ENCODE measurements at regions not wholly inside any gene's neighbourhood (a gene's known extent, or its start where the extent isn't known, plus 50 kb on each side); places are given as distances from the start of the nearest gene placed in this dataset.

GRCh38 chr10:78645975-78646374 lies 422.8 kb upstream of the ZMIZ1 start:
- 79 to 88% (median 82%) methylated on average over 4 of the region's 4 CpGs for WGBS, 3 donors
- no peaks in the 10 kb centered on the region for H3K9me3 ChIP-seq
- intact Hi-C loops (cut with DNase I) = no loop called here
- peaks cover 4% of the 10 kb centered on the region for H3K4me1 ChIP-seq
- H3K36me3 ChIP-seq (ENCODE audit: insufficient read depth in 1 of 2, low read depth in 1 of 2) = no peaks in the 10 kb centered on the region
- no peak overlapping the region for H3K4me3 ChIP-seq
- H3K27me3 ChIP-seq (ENCODE audit: insufficient read depth in 3 of 3, low read length in 2 of 3) = no peaks in the 10 kb centered on the region
- no peak for DNase-seq
- TF ChIP-seq CTCF (IDR thresholded peaks at IDR 0.05) = no peak
- ATAC-seq = no peak
- H3K27ac ChIP-seq = no peak overlapping the region

- Histone ChIP-seq H3K4me3 (no peak overlapping the region), H3K27me3 (ENCODE audit: insufficient read depth in 3 of 3, low read length in 2 of 3) (peaks cover 0 to 6% (median 0%) of the 10 kb centered on the region in 3 donors), H3K9me3 (no peaks in the 10 kb centered on the region), H3K27ac (no peak overlapping the region), H3K36me3 (ENCODE audit: insufficient read depth in 1 of 2, low read depth in 1 of 2) (no peaks in the 10 kb centered on the region), H3K4me1 (no peaks in the 10 kb centered on the region)
- DNase-seq (no peak), ATAC-seq (no peak)
- intact Hi-C loops (cut with DNase I) = no loop called here
- no peak for TF ChIP-seq CTCF (IDR thresholded peaks at IDR 0.05)
- 85 to 90% (median 88%) methylated on average over 4 of the region's 4 CpGs for WGBS, 3 donors
These were observed 420.4 kb upstream of the ZMIZ1 start for GRCh38 chr10:78648256-78648860.

GRCh38 chr10:78649429-78649828 lies 419.3 kb upstream of the ZMIZ1 start:
- no peak for TF ChIP-seq CTCF (IDR thresholded peaks at IDR 0.05)
- DNase-seq (no peak), ATAC-seq (no peak)
- Histone ChIP-seq H3K27me3 (ENCODE audit: insufficient read depth in 3 of 3, low read length in 2 of 3) (peaks cover 0 to 11% (median 0%) of the 10 kb centered on the region in 3 donors), H3K27ac (no peak overlapping the region), H3K4me1 (no peaks in the 10 kb centered on the region), H3K4me3 (no peak overlapping the region), H3K36me3 (ENCODE audit: insufficient read depth in 1 of 2, low read depth in 1 of 2) (no peaks in the 10 kb centered on the region), H3K9me3 (no peaks in the 10 kb centered on the region)
- 81 to 88% (median 85%) methylated on average over 2 of the region's 2 CpGs for WGBS, 3 donors
- intact Hi-C loops (cut with DNase I) = no loop called here

GRCh38 chr10:78650122-78650521 lies 418.6 kb upstream of the ZMIZ1 start:
- DNase-seq (no peak), ATAC-seq (peak in 3 of 4 donors; percentile 63 to 75 (median 73))
- Histone ChIP-seq H3K36me3 (ENCODE audit: insufficient read depth in 1 of 2, low read depth in 1 of 2) (no peaks in the 10 kb centered on the region), H3K27ac (no peak overlapping the region), H3K27me3 (ENCODE audit: insufficient read depth in 3 of 3, low read length in 2 of 3) (peaks cover 0 to 11% (median 0%) of the 10 kb centered on the region in 3 donors), H3K9me3 (no peaks in the 10 kb centered on the region), H3K4me3 (no peak overlapping the region), H3K4me1 (no peaks in the 10 kb centered on the region)
- no peak for TF ChIP-seq CTCF (IDR thresholded peaks at IDR 0.05)
- intact Hi-C loops (cut with DNase I) = loop anchor here in 1 of 2 donors (5.0 to 10.0 kb wide), 2 partner anchors 435 to 603 kb away; no protein-coding TSS in a partner anchor

GRCh38 chr10:78651287-78651686 lies 417.5 kb upstream of the ZMIZ1 start:
- 74 to 79% (median 79%) methylated on average over 4 of the region's 4 CpGs for WGBS, 3 donors
- peaks cover 0 to 11% (median 0%) of the 10 kb centered on the region in 3 donors for H3K27me3 ChIP-seq (ENCODE audit: insufficient read depth in 3 of 3, low read length in 2 of 3)
- no peak overlapping the region for H3K4me3 ChIP-seq
- no peak for TF ChIP-seq CTCF (IDR thresholded peaks at IDR 0.05)
- H3K27ac ChIP-seq = no peak overlapping the region
- no peak for DNase-seq
- no peaks in the 10 kb centered on the region for H3K9me3 ChIP-seq
- H3K4me1 ChIP-seq = no peaks in the 10 kb centered on the region
- H3K36me3 ChIP-seq (ENCODE audit: insufficient read depth in 1 of 2, low read depth in 1 of 2) = no peaks in the 10 kb centered on the region
- intact Hi-C loops (cut with DNase I) = loop anchor here in 1 of 2 donors (5.0 to 10.0 kb wide), 2 partner anchors 436 to 604 kb away; no protein-coding TSS in a partner anchor
- ATAC-seq = no peak
